SK-N-SH (cell line): ENCODE measurements at regions not wholly inside any gene's neighbourhood (a gene's known extent, or its start where the extent isn't known, plus 50 kb on each side); places are given as distances from the start of the nearest gene placed in this dataset.

ENCODE experiments used
- CTCF ChIA-PET: fragments of 300-600, 350-600 bp; formaldehyde crosslinking; extraction: SDS; loops from one replicate; lab custom pipeline; 2021; lab: Yijun Ruan, JAX
- POLR2A ChIA-PET: fragments of 350-600 bp; sonication (Branson Sonifier 250); formaldehyde crosslinking; extraction: SDS; loops from one replicate; lab custom pipeline; 2020; ENCODE audit warnings: antibody characterized with exemption, inconsistent platforms; lab: Yijun Ruan, JAX
- DNase-seq: peaks from one replicate; pipeline ENCODE4 v3.0.0; 2012
- H2AFZ ChIP-seq: fragments of 200-600 bp; sonication (generic); 2 replicates; pipeline ENCODE4 v1.8.1; 2016; ENCODE audit warnings: antibody characterized with exemption, mild to moderate bottlenecking, low read depth
- H3F3A ChIP-seq: fragments of 200-600 bp; sonication (generic); replicated peaks from 2 replicates; pipeline ENCODE3; 2016; ENCODE audit warnings: antibody characterized with exemption, mild to moderate bottlenecking; ENCODE audit not compliant: insufficient read depth
- H3K27ac ChIP-seq, 2 experiments: fragments of 200-500 bp in 1 of 2; fragments of 200-600 bp in 1 of 2; sonication (Bioruptor generic) in 1 of 2; sonication (generic), shearing (Covaris generic) in 1 of 2; 2 replicates each; pipeline versions ENCODE4 v1.5.1 to v1.6.1; 2014 to 2016; ENCODE audit warnings: low read depth in 2 of 2, inconsistent platforms in 1 of 2, low read length in 1 of 2, mild to moderate bottlenecking in 1 of 2, mixed read lengths in 1 of 2
- H3K27me3 ChIP-seq: fragments of 200-600 bp; sonication (generic), shearing (Covaris generic); 2 replicates; pipeline ENCODE4 v1.6.1; 2016; ENCODE audit warnings: mixed run types; ENCODE audit not compliant: insufficient read depth
- H3K36me3 ChIP-seq, 2 experiments: fragments of 200-500 bp in 1 of 2; fragments of 200-600 bp in 1 of 2; sonication (Bioruptor generic) in 1 of 2; sonication (generic) in 1 of 2; replicated peaks in 1 of 2; 2 replicates each; pipeline versions ENCODE3 to v1.5.1; 2014 to 2016; ENCODE audit warnings: low read length in 1 of 2, mild to moderate bottlenecking in 1 of 2; ENCODE audit not compliant: insufficient read depth in 2 of 2, control insufficient read depth in 1 of 2
- H3K4me1 ChIP-seq, 2 experiments: fragments of 200-500 bp in 1 of 2; fragments of 200-600 bp in 1 of 2; sonication (Bioruptor generic) in 1 of 2; sonication (generic), shearing (Covaris generic) in 1 of 2; 2 replicates each; pipeline versions ENCODE4 v1.5.1 to v1.6.1; 2014 to 2016; ENCODE audit warnings: low read depth in 1 of 2, low read length in 1 of 2, mixed run types in 1 of 2; ENCODE audit not compliant: insufficient read depth in 2 of 2, control insufficient read depth in 1 of 2
- H3K4me2 ChIP-seq: fragments of 200-600 bp; sonication (generic), shearing (Covaris generic); 2 replicates; pipeline ENCODE4 v1.6.1; 2017; ENCODE audit warnings: mixed run types
- H3K4me3 ChIP-seq, 2 experiments: fragments of 200-500 bp in 1 of 2; fragments of 200-600 bp in 1 of 2; sonication (Bioruptor generic) in 1 of 2; sonication (generic), shearing (Covaris generic) in 1 of 2; 2 replicates each; pipeline versions ENCODE4 v1.5.1 to v1.8.1; 2014 to 2016; ENCODE audit warnings: low read depth in 2 of 2, inconsistent platforms in 1 of 2, low read length in 1 of 2, mild to moderate bottlenecking in 1 of 2, mixed read lengths in 1 of 2, moderate library complexity in 1 of 2
- H3K79me2 ChIP-seq: fragments of 200-600 bp; sonication (generic); 2 replicates; pipeline ENCODE4 v1.8.1; 2017; ENCODE audit warnings: mild to moderate bottlenecking; ENCODE audit not compliant: insufficient read depth
- H3K9ac ChIP-seq: fragments of 200-600 bp; sonication (generic); 2 replicates; pipeline ENCODE4 v1.6.1; 2017; ENCODE audit warnings: mixed run types
- H3K9me2 ChIP-seq: fragments of 200-600 bp; sonication (generic); 2 replicates; pipeline ENCODE4 v1.6.1; 2017; ENCODE audit warnings: mixed run types
- H3K9me3 ChIP-seq: fragments of 200-600 bp; sonication (generic); 2 replicates; pipeline ENCODE4 v1.6.1; 2017; ENCODE audit warnings: mixed run types, mild to moderate bottlenecking, moderate library complexity
- H4K20me1 ChIP-seq: fragments of 200-600 bp; sonication (generic); 2 replicates; pipeline ENCODE4 v1.6.1; 2017; ENCODE audit warnings: mild to moderate bottlenecking, mixed run types; ENCODE audit not compliant: insufficient read depth
- CHD2 ChIP-seq: fragments of 150-350 bp; IDR thresholded peaks from 2 replicates; pipeline ENCODE4 v1.6.1; 2018; ENCODE audit warnings: low read length; ENCODE audit not compliant: partially characterized antibody
- CTCF ChIP-seq: fragments of 200-600 bp; sonication (generic); IDR thresholded peaks from 2 replicates; pipeline ENCODE4 v1.6.1; 2017; ENCODE audit warnings: antibody characterized with exemption, mild to moderate bottlenecking, moderate library complexity
- ELF1 ChIP-seq: IDR thresholded peaks from 2 replicates; pipeline ENCODE4 v1.4.0; 2012
- GABPA ChIP-seq: IDR thresholded peaks from 2 replicates; pipeline ENCODE4 v1.4.0; 2012; ENCODE audit warnings: low read depth, mild to moderate bottlenecking
- JUND ChIP-seq: IDR thresholded peaks from 2 replicates; pipeline ENCODE4 v1.4.0; 2012
- MEF2A ChIP-seq: IDR thresholded peaks from 2 replicates; pipeline ENCODE4 v1.4.0; 2012; ENCODE audit warnings: low read depth, borderline replicate concordance
- MXI1 ChIP-seq: IDR thresholded peaks from 2 replicates; pipeline ENCODE4 v1.6.1; 2012; ENCODE audit warnings: mild to moderate bottlenecking, low read depth, low read length, improper control_type of control experiment
- NFIC ChIP-seq: IDR thresholded peaks from 2 replicates; pipeline ENCODE4 v1.4.0; 2012; ENCODE audit warnings: borderline replicate concordance
- PBX3 ChIP-seq: IDR thresholded peaks from 2 replicates; pipeline ENCODE4; 2012
- RAD21 ChIP-seq: IDR thresholded peaks from 2 replicates; pipeline ENCODE4 v1.6.1; 2012; ENCODE audit warnings: mild to moderate bottlenecking, low read length
- RCOR1 ChIP-seq: fragments of 150-350 bp; IDR thresholded peaks from 2 replicates; pipeline ENCODE4 v1.6.1; 2017; ENCODE audit warnings: antibody characterized with exemption, low read length
- REST ChIP-seq: IDR thresholded peaks from 2 replicates; pipeline ENCODE4 v1.6.1; 2012; ENCODE audit warnings: mild to moderate bottlenecking, low read depth, low read length, moderate library complexity
- TEAD4 ChIP-seq: IDR thresholded peaks from 2 replicates; pipeline ENCODE4 v1.4.0; 2012; ENCODE audit warnings: mild to moderate bottlenecking, borderline replicate concordance; ENCODE audit not compliant: insufficient read depth
- USF1 ChIP-seq: IDR thresholded peaks from 2 replicates; pipeline ENCODE4 v1.4.0; 2012; ENCODE audit warnings: low read depth, borderline replicate concordance
- USF2 ChIP-seq: fragments of 150-350 bp; IDR thresholded peaks from 2 replicates; pipeline ENCODE4 v1.6.1; 2017; ENCODE audit warnings: antibody characterized with exemption, low read length, low read depth, borderline replicate concordance
- ZBTB33 ChIP-seq: IDR thresholded peaks from 2 replicates; pipeline ENCODE4 v1.4.0; 2012; ENCODE audit warnings: low read depth, borderline replicate concordance
- WGBS: methylation state at CpG from one replicate; pipeline ENCODE4 v1.1.6; 2017; ENCODE audit warnings: low lambda C conversion rate; 5-methylcytosine and 5-hydroxymethylcytosine counted together

GRCh38 chr2:182573553-182573952, 142.5 kb upstream of the DNAJC10 start:
- no peaks in the 10 kb centered on the region for H4K20me1 ChIP-seq
- no peaks in the 10 kb centered on the region for H3K27me3 ChIP-seq
- no peak overlapping the region for H3K4me2 ChIP-seq
- CTCF ChIA-PET = no interaction called here
- H3K9me2 ChIP-seq = no peaks in the 10 kb centered on the region
- no peaks in the 10 kb centered on the region for H3F3A ChIP-seq
- DNase-seq = no peak
- H3K9me3 ChIP-seq = no peaks in the 10 kb centered on the region
- no peak overlapping the region for H3K27ac ChIP-seq
- H3K4me3 ChIP-seq = no peak overlapping the region
- WGBS = 92% methylated on average over 4 of the region's 4 CpGs
- no peak overlapping the region for H2AFZ ChIP-seq
- H3K36me3 ChIP-seq = no peaks in the 10 kb centered on the region
- POLR2A ChIA-PET = no interaction called here
- no peak overlapping the region for H3K9ac ChIP-seq
- TF ChIP-seq JUND = no peak
- no peak for TF ChIP-seq REST
- TF ChIP-seq GABPA = no peak
- H3K79me2 ChIP-seq = no peaks in the 10 kb centered on the region
- 0 out of 4 replicates have a peak, but pooled peaks cover 0 to 2% of the 10 kb centered on the region in 2 experiments for H3K4me1 ChIP-seq

- no peaks in the 10 kb centered on the region; a peak in 1 of 4 replicates for H3K4me1 ChIP-seq
- H3K36me3 ChIP-seq = no peaks in the 10 kb centered on the region
- H3K9me2 ChIP-seq = no peaks in the 10 kb centered on the region
- DNase-seq = no peak
- H3K9ac ChIP-seq = no peak overlapping the region
- no peaks in the 10 kb centered on the region for H3K27me3 ChIP-seq
- WGBS = 90% methylated on average over 6 of the region's 6 CpGs
- H3K27ac ChIP-seq = no peak overlapping the region
- POLR2A ChIA-PET = no interaction called here
- no peaks in the 10 kb centered on the region for H4K20me1 ChIP-seq
- H2AFZ ChIP-seq = no peak overlapping the region
- CTCF ChIA-PET = interaction anchor here (0.7 kb wide), 1 partner anchor 232 kb away, joined by 3 read pairs; no protein-coding TSS in a partner anchor
- no peaks in the 10 kb centered on the region for H3K9me3 ChIP-seq
- no peak overlapping the region for H3K4me2 ChIP-seq
- no peak overlapping the region for H3K4me3 ChIP-seq
- no peaks in the 10 kb centered on the region for H3K79me2 ChIP-seq
- no peaks in the 10 kb centered on the region for H3F3A ChIP-seq
- no peak for TF ChIP-seq TEAD4
- no peak for TF ChIP-seq JUND
- TF ChIP-seq USF1 = no peak
- TF ChIP-seq RAD21 = no peak
- no peak for TF ChIP-seq CHD2
- TF ChIP-seq ZBTB33 = no peak
- TF ChIP-seq USF2 = no peak
- TF ChIP-seq MEF2A = no peak
- TF ChIP-seq NFIC = no peak
- TF ChIP-seq PBX3 = no peak
- no peak for TF ChIP-seq MXI1
- TF ChIP-seq ELF1 = no peak
- TF ChIP-seq CTCF = no peak
- TF ChIP-seq RCOR1 = no peak
These were observed 138.2 kb upstream of the DNAJC10 start for GRCh38 chr2:182577816-182578215.
